Right atrium auricular region (tissue), 2 donors: ENCODE measurements at regions not wholly inside any gene's neighbourhood (a gene's known extent, or its start where the extent isn't known, plus 50 kb on each side); places are given as distances from the start of the nearest gene placed in this dataset.

Experiments
- DNase-seq: peaks from one replicate; pipeline ENCODE4 v3.0.0-alpha.2; 2019; ENCODE audit warnings: low spot score
- H3K27ac ChIP-seq, 2 donors: fragments of 200-600 bp; sonication (generic); 1 replicate in 1 of 2; 2 replicates in 1 of 2; pipeline ENCODE4 v1.5.1; 2016 to 2019
- H3K27me3 ChIP-seq, 2 donors: fragments of 200-600 bp; sonication (generic); one replicate each; pipeline versions ENCODE4 v1.5.1 to v1.6.0; 2017 to 2019
- H3K36me3 ChIP-seq: fragments of 200-600 bp; sonication (generic); one replicate; pipeline ENCODE4 v1.5.1; 2016
- H3K4me1 ChIP-seq, 2 donors: fragments of 200-600 bp; sonication (generic); one replicate each; pipeline versions ENCODE4 v1.5.1 to v1.6.0; 2017 to 2019
- H3K4me3 ChIP-seq, 2 donors: fragments of 200-600 bp; sonication (generic); 1 replicate in 1 of 2; 2 replicates in 1 of 2; pipeline ENCODE4 v1.5.1; 2017 to 2019; ENCODE audit warnings: mild to moderate bottlenecking in 1 of 2, moderate library complexity in 1 of 2
- H3K9me3 ChIP-seq, 2 donors: fragments of 200-600 bp; sonication (generic); one replicate each; pipeline ENCODE4 v1.5.1; 2019
- TF ChIP-seq, protein P1 (sequence below), 2 donors: fragments of 200-600 bp; sonication (generic); IDR thresholded peaks; one replicate each; pipeline ENCODE4 v1.5.1; 2019; ENCODE audit warnings: antibody characterized with exemption in 2 of 2

DNA sequence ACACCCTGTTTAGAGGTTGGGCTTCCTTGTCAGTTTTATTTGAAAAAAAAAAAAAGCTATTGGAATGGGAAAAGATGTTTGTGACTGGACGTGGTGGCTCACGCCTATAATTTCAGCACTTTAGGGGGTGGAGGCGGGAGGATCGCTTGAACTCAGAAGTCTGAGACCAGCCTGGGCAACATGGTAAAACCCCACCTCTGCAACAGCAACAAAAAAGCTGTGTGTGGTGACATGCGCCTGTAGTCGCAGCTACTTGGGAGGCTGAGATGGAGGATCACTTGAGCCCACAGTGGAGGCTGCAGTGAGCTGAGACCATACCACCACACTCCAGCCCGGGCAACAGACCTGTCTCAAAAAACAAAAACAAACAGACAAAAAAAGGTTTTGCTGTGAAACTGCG is 66.1 kb upstream of the SIAH1 start:
- H3K4me1 ChIP-seq = peaks cover 0 to 8% of the 10 kb centered on the region in 2 donors

GRCh38 chr16:48450367-48450766 is 65.2 kb upstream of the SIAH1 start:
- TF ChIP-seq, protein P1, sequence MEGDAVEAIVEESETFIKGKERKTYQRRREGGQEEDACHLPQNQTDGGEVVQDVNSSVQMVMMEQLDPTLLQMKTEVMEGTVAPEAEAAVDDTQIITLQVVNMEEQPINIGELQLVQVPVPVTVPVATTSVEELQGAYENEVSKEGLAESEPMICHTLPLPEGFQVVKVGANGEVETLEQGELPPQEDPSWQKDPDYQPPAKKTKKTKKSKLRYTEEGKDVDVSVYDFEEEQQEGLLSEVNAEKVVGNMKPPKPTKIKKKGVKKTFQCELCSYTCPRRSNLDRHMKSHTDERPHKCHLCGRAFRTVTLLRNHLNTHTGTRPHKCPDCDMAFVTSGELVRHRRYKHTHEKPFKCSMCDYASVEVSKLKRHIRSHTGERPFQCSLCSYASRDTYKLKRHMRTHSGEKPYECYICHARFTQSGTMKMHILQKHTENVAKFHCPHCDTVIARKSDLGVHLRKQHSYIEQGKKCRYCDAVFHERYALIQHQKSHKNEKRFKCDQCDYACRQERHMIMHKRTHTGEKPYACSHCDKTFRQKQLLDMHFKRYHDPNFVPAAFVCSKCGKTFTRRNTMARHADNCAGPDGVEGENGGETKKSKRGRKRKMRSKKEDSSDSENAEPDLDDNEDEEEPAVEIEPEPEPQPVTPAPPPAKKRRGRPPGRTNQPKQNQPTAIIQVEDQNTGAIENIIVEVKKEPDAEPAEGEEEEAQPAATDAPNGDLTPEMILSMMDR (IDR thresholded peaks at IDR 0.05) = no peak
- H3K4me3 ChIP-seq = no peak overlapping the region
- DNase-seq = no peak
- no peak overlapping the region for H3K27ac ChIP-seq
- H3K9me3 ChIP-seq = no peaks in the 10 kb centered on the region
- H3K27me3 ChIP-seq = no peaks in the 10 kb centered on the region
- H3K36me3 ChIP-seq = no peaks in the 10 kb centered on the region
- H3K4me1 ChIP-seq = peaks cover 0 to 10% of the 10 kb centered on the region in 2 donors

More for the DNA sequence above, 66.1 kb upstream of the SIAH1 start:
- Histone ChIP-seq H3K27me3 (no peaks in the 10 kb centered on the region), H3K36me3 (no peaks in the 10 kb centered on the region), H3K27ac (no peak overlapping the region), H3K9me3 (no peaks in the 10 kb centered on the region), H3K4me3 (no peak overlapping the region)
- peak; percentile 18 for DNase-seq
- TF ChIP-seq, protein P1 (IDR thresholded peaks at IDR 0.05) = no peak

DNA sequence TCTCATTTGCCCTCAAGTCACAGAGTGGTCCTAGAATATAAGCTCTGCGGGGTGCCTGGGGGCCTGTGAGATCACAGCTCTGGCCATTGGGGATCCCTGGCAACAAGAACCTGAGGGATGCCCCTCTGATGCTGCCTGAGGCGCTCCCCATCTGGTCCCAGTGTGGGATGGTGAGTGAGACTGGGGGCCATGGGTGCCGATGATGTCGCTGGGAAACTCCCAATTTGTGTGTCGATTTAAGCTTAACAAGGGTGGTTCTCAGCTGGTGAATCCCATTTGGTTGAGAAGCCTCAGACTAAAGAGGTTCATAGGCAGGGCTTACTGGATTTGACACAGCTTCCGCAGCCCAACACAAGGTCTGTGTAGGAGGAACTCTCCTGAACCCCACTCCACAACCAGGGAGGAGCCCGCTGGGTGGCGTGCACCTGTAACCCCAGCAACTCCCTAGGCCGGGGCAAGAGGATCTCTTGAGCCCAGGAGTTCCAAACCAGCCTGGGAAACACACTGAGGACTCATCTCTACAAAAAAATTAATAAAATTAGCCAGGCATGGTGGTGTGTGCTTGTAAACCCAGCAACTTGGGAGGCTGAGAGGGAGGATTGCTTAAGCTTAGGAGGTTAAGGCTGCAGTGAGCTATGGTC is 63.7 kb upstream of the SIAH1 start:
- Histone ChIP-seq H3K4me3 (no peak overlapping the region), H3K9me3 (no peaks in the 10 kb centered on the region), H3K27me3 (no peaks in the 10 kb centered on the region), H3K4me1 (peaks cover 0 to 16% of the 10 kb centered on the region in 2 donors), H3K27ac (no peak overlapping the region), H3K36me3 (no peaks in the 10 kb centered on the region)
- TF ChIP-seq, protein P1 (IDR thresholded peaks at IDR 0.05) = no peak
- DNase-seq = peak; percentile 49

- no peak for DNase-seq
- H3K4me1 ChIP-seq = peaks cover 0 to 11% of the 10 kb centered on the region in 2 donors
- H3K36me3 ChIP-seq = no peaks in the 10 kb centered on the region
- H3K27me3 ChIP-seq = no peaks in the 10 kb centered on the region
- no peaks in the 10 kb centered on the region for H3K9me3 ChIP-seq
- H3K4me3 ChIP-seq = no peak overlapping the region
- no peak overlapping the region for H3K27ac ChIP-seq
- TF ChIP-seq, protein P1 (IDR thresholded peaks at IDR 0.05) = no peak
Measured at GRCh38 chr16:48447940-48448536, 62.8 kb upstream of the SIAH1 start.

- TF ChIP-seq, protein P1 (IDR thresholded peaks at IDR 0.05) = no peak
- DNase-seq = no peak
- no peaks in the 10 kb centered on the region for H3K27me3 ChIP-seq
- H3K4me3 ChIP-seq = no peak overlapping the region
- H3K9me3 ChIP-seq = no peaks in the 10 kb centered on the region
- H3K4me1 ChIP-seq = peaks cover 0 to 8% of the 10 kb centered on the region in 2 donors
- H3K27ac ChIP-seq = no peak overlapping the region
- H3K36me3 ChIP-seq = no peaks in the 10 kb centered on the region
Measured at GRCh38 chr16:48447428-48447827, 62.2 kb upstream of the SIAH1 start.
